Type B pancreatic cell (in vitro differentiated cells): ENCODE measurements at regions not wholly inside any gene's neighbourhood (a gene's known extent, or its start where the extent isn't known, plus 50 kb on each side); places are given as distances from the start of the nearest gene placed in this dataset.

Experiments
- DNase-seq: peaks from one replicate; pipeline ENCODE4 v3.0.0; 2021; ENCODE audit warnings: mixed read lengths; ENCODE audit not compliant: unreplicated experiment; ENCODE audit errors: extremely low spot score
- H3K27ac Mint-ChIP-seq: 2 replicates; pipeline ENCODE4 v1.8.0; 2021; ENCODE audit warnings: mild to moderate bottlenecking, mixed read lengths
- H3K27me3 Mint-ChIP-seq: 2 replicates; pipeline ENCODE4 v1.8.0; 2021; ENCODE audit warnings: mixed read lengths
- H3K36me3 Mint-ChIP-seq: 2 replicates; pipeline ENCODE4 v1.8.0; 2021; ENCODE audit warnings: mixed read lengths
- H3K4me1 Mint-ChIP-seq: one replicate; pipeline ENCODE4 v1.8.0; 2021; ENCODE audit warnings: mixed read lengths; ENCODE audit not compliant: unreplicated experiment
- H3K4me3 Mint-ChIP-seq: 2 replicates; pipeline ENCODE4 v1.8.0; 2021; ENCODE audit warnings: mild to moderate bottlenecking, mixed read lengths
- H3K9me3 Mint-ChIP-seq: 2 replicates; pipeline ENCODE4 v1.8.0; 2021; ENCODE audit warnings: mixed read lengths
- TF ChIP-seq, protein P1 (sequence below): fragments of 200-600 bp; sonication (generic); conservative IDR thresholded peaks from 2 replicates; pipeline ENCODE4 v1.5.0; 2021; ENCODE audit warnings: antibody characterized with exemption, mild to moderate bottlenecking

DNA sequence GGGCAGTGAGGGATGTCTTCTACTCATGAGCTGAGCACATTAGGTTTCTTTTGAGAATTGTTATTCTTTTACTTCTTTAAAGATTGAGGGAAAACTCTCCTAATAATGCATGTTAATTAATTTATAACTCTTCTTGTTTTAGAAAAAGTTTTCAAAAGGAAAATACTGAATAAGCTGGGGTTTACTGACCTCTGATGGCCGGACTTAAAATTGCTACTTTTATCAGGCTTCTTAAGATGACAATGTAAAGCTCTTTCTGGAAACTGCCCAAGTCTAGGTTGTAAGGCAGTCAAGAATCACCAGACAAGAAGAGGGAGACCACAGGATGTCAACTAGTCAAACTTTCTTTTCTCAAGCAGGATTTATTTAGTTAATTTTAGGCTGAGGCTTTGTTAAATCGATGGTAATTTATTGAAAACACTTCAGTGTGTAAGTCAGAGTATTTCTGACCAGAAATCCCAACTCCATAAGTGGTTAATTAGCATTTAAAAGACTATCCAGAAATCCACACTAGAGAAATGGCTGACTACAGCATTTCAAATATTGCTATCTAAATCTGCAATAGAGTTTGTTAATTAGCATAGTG lies 82.1 kb downstream of the AVPR1A start:
- Mint-ChIP-seq H3K27ac (no peak overlapping the region), H3K9me3 (no peaks in the 10 kb centered on the region), H3K36me3 (no peaks in the 10 kb centered on the region), H3K27me3 (no peaks in the 10 kb centered on the region), H3K4me3 (no peak overlapping the region), H3K4me1 (peaks cover 9% of the 10 kb centered on the region)
- TF ChIP-seq, protein P1, sequence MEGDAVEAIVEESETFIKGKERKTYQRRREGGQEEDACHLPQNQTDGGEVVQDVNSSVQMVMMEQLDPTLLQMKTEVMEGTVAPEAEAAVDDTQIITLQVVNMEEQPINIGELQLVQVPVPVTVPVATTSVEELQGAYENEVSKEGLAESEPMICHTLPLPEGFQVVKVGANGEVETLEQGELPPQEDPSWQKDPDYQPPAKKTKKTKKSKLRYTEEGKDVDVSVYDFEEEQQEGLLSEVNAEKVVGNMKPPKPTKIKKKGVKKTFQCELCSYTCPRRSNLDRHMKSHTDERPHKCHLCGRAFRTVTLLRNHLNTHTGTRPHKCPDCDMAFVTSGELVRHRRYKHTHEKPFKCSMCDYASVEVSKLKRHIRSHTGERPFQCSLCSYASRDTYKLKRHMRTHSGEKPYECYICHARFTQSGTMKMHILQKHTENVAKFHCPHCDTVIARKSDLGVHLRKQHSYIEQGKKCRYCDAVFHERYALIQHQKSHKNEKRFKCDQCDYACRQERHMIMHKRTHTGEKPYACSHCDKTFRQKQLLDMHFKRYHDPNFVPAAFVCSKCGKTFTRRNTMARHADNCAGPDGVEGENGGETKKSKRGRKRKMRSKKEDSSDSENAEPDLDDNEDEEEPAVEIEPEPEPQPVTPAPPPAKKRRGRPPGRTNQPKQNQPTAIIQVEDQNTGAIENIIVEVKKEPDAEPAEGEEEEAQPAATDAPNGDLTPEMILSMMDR, result peak; percentile 78
- no peak for DNase-seq

DNA sequence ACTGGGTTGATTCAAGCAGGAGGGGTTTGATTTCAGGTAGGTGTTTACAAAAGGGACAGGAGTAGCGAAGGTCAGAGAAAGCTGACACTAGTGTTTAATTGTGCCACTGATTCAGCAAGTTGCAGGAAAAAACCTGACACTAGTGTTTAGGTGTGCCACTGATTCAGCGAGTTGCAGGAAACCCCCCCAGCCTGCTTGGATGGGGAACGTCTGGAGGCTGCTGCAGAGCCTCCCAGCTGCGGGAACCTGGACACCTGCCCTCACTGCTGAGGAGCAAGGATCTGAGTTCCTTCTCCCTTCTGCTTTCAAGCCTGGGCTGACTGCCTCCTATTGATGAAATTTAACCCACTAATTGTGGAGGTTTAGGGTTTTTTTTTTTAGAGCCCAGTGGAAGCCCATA lies 84.2 kb downstream of the AVPR1A start:
- no peak overlapping the region for H3K4me3 Mint-ChIP-seq
- H3K9me3 Mint-ChIP-seq, result no peaks in the 10 kb centered on the region
- no peak for DNase-seq
- no peaks in the 10 kb centered on the region for H3K36me3 Mint-ChIP-seq
- H3K27me3 Mint-ChIP-seq, result no peaks in the 10 kb centered on the region
- TF ChIP-seq, protein P1, result no peak
- H3K4me1 Mint-ChIP-seq, result peaks cover 9% of the 10 kb centered on the region
- H3K27ac Mint-ChIP-seq, result no peak overlapping the region

- no peaks in the 10 kb centered on the region for H3K9me3 Mint-ChIP-seq
- no peaks in the 10 kb centered on the region for H3K27me3 Mint-ChIP-seq
- no peak overlapping the region for H3K4me3 Mint-ChIP-seq
- no peak for DNase-seq
- H3K27ac Mint-ChIP-seq, result no peak overlapping the region
- peaks cover 9% of the 10 kb centered on the region for H3K4me1 Mint-ChIP-seq
- TF ChIP-seq, protein P1, result no peak
- no peaks in the 10 kb centered on the region for H3K36me3 Mint-ChIP-seq
These were observed 84.9 kb downstream of the AVPR1A start for GRCh38 chr12:63066136-63066535.

DNA sequence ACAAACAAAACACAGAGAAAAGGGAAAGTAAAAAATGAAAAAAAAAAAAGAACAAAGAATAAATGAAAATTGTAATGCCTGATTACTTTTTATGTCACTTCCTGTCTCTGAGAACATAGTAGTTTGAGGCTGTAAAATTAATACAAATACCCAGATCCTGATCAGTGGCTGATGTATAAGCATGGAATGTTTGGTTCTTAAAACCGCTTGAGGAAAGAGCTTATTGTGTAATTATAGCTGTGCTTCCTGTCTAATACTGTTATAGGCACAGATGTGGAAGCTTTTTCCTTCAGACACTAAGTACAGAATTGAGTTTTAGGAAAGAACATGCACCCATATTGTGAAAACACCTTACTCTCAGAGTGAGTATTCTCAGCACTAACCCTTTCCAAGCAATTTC lies 86.9 kb downstream of the AVPR1A start:
- TF ChIP-seq, protein P1, result no peak
- no peak for DNase-seq
- Mint-ChIP-seq H3K27me3 (no peaks in the 10 kb centered on the region), H3K9me3 (no peaks in the 10 kb centered on the region), H3K27ac (no peak overlapping the region), H3K36me3 (no peaks in the 10 kb centered on the region), H3K4me3 (no peak overlapping the region), H3K4me1 (peaks cover 9% of the 10 kb centered on the region)

- DNase-seq, result no peak
- H3K36me3 Mint-ChIP-seq, result no peaks in the 10 kb centered on the region
These were observed 94.4 kb downstream of the AVPR1A start for GRCh38 chr12:63056649-63057048.

More at GRCh38 chr12:63056649-63057048, 94.4 kb downstream of the AVPR1A start:
- Mint-ChIP-seq H3K27ac (no peak overlapping the region), H3K27me3 (no peaks in the 10 kb centered on the region), H3K4me1 (no peaks in the 10 kb centered on the region), H3K4me3 (no peak overlapping the region), H3K9me3 (peaks cover 5% of the 10 kb centered on the region)
- TF ChIP-seq, protein P1, result no peak
